NCI-H1436 (cell line): ENCODE measurements at regions not wholly inside any gene's neighbourhood (a gene's known extent, or its start where the extent isn't known, plus 50 kb on each side); places are given as distances from the start of the nearest gene placed in this dataset.
A peak's percentile ranks its signal among the peaks of the same experiment; 100 is the strongest.

ENCODE experiments used
- DNase-seq: peaks from one replicate; lab custom pipeline; 2025; lab: John Stamatoyannopoulos, UW

DNA sequence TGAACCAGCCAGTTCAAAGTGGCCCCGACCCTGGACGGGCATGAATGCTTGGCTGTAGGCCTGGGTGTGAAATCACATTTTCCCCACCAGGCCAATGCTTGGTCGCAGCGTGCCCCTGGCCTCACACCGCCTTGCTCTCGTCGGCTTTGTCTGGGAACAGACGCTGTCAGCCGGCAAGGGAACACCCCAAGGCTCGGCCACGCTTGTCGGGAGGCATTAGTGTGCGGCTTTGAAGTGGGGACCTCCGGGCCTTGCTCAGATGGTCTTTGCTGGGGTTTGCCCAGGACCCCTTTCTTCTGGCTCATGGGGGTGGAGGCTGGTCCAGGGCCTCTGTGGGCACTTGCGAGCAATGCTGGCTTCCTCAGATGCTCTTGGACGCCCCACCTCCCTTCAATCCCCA is 79.1 kb downstream of the INHBB start:
- no peak for DNase-seq

DNA sequence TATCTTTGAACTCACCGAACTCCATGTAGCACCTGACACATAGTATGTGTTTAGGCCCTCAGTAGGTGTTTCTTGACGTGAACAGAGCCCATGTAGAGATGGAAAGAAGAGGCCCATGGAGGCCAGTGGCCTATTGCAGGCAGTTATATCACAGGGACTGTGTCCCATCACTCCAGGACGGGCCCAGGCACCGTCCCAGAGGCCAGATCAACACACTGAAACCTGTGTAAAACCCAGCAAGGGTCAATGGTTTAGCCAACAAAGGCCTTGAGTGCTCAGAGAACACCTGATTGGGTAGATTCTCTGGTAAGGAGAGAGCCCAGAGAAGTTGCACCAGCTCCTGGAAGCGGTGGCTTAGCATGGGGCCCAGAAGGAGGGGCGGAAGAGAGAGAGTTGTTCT is 82.8 kb downstream of the INHBB start:
- no peak for DNase-seq

DNA sequence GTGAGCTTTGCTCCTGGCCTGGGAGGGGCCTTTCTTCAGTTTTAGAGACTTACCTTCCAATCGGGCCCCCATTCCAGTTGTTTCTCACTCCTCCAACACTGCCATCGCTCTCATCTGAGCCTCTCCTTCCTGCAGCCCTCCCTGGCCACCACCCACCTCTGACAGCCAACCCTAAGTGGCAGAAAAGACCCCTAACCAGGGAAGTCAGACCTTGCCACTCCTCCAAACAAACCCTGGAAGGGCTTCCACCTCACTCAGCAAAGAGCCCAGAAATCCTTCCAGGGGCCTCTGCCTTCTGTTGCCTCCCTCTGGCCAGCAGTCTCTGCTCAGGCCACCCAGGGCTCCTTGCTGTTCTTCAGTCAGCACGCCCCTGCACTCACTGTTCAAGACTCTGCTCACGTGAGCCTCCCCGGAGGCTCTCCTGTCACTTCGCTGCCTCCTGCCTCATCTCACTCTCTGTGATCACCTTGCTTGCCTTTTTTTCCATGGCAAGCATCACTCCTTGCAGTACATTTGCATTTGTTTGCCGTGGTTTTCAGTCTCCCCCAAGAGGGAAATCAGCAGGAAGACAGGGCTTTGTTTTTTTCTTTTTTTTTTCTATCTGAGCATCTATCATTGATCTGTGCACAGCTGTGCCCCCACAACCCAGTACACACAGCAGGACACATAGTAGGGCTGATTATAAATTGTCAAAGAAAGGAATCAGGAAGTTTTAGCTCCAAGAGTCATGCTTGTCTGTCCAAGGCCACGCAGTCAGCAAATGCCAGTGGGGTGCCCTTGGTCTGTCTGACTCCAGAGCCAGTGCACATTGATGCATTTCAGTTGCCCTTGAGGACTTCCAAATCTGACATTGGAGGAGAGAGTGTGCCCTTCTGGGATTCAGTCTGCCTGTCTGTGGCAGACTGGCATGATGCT is 83.9 kb downstream of the INHBB start:
- DNase-seq: no peak

DNA sequence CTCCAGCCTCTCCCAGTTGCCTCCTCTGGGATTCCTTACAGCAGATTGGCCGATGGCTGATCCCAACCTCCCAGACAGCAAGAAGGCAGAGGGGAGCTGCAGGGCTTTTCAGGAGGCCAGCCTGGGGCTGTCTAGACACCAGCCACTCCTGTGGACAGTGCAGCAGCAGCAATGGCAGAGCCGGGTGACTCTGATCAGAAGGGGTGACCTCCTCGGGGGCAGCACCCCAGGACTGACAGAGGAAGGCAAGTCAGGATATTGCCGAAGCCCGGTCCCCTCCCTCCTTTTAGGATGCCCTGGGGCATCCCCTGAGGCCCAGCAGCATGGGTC is 84.5 kb downstream of the INHBB start:
- no peak for DNase-seq

DNA sequence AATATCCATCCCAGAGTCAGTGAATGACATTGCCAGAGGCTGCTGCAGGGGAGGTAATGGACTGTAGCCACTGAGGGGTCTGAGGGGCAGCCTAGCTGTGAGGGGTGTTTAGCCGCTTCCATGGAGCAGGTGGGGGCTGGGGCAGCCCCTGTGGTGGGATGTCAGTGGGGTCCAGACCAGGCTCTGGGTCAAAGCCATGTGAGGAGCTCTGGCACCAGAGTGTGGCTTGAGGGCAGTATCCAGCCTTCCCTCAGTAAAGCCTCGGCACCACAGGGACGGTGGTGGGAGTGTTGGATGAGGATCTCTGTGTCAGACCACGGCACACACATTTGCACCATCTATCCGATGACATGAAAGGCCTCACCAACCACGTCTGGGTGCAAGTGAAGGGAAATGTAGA is 85.0 kb downstream of the INHBB start:
- DNase-seq: no peak

DNA sequence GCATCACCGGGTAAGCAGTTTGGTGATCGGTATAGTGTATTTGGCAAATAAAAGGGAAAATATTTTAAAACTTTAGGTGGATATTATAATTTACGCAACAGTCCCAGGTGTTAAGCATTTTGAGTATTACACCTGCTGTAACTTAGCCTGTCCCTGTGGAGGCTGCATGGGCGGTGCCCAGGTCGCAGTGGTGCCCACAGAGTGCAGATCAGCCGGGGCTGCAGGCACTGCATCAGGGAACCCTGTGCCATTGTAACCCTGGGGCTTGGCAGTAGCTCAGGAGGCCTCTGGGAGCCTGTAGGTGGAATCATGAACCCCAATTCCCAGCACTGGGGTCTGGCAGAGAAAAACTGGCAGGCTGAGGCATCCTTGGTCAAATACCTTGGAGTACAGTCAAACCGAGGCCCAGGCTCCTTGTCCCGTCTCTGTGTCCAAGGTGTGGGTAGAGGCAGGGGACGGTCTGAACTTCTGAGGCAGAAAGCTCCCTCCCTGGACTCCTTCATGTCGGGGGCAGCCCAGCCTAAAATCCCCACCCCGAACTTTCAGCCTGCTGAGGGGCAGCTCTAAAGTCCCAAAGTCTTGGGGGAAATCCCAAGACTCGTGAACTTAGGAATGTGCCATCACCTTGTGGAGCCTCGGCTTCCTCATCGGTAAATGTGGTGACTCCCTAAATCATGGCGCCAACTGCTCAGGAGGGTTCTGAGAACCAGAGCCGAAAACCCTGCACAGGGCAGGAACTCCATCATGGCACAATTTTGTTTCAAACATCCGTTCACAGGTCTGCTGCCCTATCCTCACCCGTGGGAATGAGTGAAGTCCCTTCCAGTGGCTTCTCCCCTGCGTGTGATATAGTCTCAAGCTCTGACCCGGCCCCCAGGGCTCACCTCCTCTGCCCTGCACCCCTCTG is 85.7 kb downstream of the INHBB start:
- DNase-seq: no peak

DNA sequence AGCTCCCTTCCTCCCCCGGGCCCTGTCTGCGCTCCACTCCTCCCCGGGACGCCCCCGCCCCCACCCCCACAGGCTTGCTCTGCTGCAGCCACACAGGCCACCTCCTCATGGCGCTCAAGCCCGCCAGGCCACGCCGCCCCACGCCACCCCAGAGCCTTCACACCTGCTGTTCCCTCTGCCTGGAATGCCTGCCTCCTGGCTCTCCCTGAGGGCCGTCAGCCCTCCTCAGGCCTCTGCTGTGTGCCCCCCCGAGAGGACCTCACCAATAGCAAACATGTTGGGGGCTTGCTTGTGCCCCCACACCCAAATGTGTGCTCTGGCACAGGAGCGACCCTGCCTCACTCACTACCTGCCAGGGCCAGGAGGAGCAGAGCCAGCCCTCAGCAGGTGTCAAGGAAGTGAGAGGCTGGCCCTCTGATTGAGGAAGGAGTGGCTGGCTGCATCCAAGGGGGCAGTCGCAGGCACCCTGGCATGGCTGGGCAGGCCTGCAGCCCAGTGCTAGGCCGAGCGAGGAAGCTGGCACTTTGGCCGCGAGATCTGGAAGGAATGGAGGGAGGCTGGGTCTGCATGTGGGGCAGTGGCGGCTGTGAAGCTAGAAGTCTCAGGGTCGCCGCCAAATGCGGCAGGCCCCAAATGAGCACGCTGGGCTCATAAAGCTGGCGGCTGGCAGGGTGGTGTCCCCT is 86.5 kb downstream of the INHBB start:
- no peak for DNase-seq

DNA sequence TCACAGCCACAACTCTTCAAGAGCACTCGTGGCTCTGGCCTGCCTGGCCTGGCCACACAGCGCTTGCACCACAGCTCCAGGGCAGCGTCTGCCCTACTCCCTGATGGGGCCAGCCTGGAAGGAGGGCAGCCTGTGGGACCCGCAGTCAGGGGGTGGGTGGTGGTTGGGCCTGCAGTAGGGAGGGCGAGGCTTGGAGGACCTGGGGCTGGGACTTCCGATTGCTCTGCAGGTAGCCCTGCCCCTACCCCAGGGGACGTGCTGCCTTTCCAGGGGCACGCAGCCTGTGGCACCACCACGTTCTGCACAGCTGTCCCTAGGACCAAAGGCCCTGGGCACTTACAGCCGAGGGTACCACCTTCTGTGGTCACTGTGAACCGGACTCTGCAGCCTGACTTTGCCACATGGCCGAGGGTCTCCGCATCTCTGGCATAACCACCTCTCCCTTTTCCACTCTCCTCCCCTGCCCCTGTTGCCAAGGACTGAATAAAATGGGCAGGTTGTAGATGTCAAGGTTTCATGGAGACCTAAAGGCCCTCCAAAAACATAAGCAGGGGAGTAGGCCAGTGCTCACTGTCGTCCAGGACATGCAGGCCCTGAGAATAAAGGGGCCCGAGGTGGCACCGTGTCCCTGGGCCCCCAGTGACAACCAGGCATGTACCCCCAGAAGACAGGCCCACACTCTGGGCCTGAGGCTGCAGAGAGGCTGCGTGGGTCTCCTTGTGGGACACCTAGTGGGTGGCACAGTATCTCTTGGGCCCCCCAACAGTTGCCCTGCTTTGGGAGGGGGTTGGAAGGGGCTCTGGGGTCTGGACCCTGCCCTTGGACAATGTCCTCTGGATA is 87.3 kb downstream of the INHBB start:
- DNase-seq: no peak

DNA sequence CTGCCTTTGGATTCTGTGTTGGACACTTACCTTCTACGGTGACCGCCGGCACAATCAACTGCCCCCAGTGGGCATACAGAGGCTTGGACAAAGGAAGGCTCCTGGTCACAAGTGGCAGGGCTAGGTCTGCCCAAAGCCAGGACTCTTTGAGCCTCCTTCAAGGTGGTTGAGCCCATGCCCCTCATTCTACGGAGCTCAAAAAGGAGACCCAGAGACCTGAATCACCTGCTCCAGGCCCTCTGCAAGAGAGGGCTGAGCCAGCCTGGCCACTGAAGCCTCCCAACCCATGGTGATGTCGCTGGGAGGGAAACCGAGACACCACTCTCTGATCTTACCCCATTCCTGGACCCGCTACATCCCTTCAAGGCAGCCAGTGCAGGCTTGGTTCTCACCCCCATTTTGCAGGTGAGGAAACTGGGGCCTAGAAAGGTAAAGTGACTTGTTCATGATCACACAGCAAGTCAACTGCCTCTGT is 87.9 kb downstream of the INHBB start:
- no peak for DNase-seq

DNA sequence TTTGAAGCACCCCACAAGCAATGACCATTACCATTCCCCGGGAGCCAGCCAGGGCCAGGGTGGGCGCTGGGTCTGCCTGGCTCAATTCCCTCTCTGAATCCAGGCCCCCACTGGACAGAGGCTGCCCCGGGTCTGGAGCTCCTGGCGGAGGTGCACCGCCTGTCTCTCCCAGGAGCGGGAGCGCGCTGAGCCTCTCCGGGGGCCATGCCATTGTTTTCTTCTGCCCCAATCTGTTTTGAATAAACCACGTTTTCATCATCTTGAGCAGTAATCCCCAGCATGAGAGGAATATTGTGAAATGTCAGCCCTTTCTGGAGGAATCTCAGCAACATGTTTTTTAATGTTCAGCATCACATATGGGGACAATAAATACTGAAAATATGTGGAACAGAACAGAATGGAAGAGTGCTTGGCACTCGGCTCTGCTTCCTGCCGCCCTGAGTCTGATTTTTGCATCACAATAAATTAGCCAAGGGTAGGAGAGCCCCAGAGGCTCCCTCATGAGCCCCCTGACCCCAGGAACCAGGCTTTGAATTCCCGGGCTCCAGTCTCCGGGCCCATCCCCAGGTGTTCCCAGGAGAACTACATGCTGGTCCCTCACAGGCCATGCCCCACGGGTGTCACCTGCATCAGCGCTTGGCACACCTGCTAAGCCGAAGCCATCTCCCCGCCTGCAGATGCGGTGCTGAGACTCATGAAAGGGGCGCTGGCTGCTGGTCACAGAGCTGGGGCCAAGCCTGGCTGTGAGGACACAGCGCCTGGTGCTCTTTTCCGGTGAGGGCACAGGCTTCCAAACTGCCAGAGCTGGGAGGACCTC is 88.8 kb downstream of the INHBB start:
- DNase-seq: no peak

DNA sequence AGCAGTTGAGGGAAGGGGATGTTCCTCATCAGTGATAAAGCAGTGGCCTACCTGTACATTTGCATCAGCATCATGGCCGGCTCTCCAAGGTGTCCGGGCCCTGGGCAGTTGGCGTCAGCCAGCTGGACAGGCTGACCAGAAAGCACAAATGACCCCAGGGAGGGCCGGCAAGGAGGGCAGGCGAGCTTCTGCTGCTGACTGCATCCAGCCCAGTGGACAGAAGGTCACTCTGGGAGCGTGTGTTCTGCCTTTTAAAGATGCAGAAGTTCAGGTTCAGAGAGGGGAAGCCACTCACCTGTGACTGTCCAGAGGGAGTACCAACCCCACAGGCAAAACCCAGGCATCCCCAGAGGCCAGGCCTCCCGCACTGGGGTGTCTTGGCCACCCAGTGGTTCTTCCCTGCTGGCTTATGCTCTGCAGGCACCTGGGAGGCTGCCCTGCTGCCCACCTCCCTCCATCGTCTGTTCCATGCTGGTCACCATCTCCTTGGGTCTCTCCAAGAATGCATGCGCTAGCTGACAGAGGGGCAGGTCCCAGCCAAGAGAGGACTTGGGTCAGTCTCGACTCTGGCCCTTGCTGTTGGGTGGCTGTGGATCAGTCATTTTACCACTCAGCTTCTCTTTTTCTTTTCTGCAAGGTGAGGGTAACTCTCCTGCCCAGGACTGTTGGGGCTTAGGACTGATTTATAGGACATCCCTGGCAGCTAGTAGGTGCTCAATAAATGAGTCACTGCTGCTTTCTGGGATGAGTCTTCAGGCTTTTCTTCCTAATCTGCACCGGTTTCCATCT is 89.9 kb downstream of the INHBB start:
- no peak for DNase-seq

DNA sequence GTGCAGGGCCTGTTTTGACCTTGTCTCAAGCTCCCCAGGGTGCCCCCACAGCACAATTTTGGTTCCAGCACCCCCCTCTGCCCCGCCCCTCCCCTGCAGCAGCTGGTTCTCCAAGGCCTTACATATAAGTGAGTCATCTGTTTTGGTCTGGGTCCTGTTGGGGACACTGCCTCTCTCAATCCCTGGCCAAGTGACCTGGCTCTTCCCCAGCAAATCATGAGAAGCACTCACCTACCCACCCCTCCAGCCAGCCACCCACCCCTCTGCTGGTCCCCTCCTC is 90.5 kb downstream of the INHBB start:
- no peak for DNase-seq

DNA sequence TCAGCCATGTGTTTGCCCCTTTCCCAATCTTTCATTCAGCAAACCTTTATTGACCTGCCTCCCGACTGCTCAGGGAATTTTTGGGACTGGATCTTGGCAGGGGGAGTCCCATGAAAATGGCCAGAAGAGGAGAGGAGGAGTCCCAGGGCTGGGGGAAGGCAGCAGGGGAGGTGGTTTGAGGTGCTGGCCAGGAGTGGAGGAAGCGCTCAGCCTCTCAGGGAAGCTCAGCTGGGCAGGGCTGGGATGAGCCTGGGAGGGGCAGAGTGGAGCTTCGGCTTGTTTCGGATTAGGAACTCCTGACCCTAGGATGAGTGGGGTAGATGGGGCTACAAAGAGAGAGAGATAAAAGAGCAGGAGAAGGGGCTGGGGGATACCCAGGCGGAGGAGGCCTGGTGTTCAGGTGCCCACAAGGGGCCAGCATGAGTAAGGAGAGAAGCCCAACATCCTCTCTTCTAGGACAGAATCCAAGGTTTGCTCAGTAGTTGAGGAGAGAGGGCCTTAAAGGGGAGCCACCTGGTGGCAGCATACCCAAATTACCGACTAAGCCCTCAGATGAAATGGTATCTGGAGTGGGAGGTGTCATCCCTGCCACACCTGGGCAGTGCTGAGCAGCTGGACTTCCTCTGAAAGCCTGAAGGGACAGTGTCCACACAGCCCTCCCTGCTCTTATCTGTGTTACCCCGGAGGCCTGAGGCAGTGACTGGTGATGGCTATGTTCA is 91.1 kb downstream of the INHBB start:
- DNase-seq: no peak

DNA sequence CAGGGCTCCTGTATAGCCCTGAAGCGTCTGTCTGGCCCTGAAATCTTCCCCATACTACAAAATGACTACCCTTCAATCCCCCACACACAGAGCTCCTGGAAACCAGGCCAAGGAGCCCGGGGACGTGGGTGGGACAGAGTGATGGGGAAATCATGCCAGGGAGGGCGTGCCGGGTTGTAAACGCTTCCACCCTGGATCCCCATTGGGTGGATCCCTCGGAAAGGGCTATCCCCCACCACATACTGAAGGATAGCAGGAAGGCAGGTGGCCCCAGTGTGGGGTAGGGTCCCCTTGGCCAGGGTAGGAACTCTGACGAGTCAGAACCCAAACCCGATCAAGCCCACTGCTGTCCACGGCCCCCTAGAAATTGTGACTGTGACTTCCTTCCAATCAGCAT is 91.7 kb downstream of the INHBB start:
- no peak for DNase-seq

DNA sequence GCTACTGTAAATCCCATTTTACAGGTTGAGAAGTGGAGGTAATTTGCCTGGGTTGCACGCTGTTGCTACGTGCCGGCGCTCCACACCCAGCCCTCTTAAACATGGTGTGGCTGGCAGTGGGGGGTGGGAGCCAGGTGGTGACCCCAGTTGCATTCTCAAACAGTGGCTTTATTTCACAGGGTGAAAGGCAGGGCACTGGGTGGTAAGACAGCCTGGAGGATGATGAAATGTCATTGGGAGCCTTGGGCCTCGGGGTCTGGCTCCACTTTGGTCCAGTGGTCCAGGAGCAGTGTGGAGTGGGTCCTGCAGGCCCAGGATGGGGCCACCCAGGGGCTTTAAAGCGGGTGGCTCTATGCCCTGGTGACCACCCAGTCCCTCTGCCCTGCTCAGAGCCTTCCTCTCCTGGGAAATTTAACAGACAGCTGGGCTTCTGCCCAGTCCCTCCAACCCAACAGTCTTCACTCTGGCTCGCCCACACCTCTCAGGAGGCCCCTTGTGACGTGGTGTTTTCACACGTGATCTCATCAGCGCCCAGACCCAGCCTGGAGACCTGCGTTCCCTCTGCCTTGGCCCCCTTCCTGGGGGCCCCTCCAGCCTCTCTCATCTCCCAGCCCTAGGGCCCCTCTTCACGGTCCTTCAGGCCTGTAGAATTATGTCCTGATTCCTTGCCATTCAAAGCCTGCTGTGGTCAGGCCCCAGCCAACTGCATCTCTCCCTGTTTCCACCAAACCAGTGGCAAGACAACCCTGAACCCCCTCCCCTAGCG is 92.5 kb downstream of the INHBB start:
- DNase-seq: no peak

DNA sequence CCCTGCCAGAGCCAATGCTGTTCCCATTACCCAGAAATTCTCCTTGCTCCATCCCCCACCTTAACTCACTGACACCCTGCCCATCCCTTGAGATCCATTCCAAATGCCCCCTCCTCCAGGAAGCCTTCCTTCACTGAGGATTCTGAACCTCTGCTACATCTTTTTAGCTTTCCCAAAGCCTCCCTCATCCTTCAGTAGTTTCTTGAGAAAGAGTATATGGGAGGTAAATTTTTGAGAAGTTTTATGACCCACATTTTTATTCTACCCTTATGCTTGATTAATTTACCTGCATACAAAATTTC is 93.1 kb downstream of the INHBB start:
- DNase-seq: no peak

DNA sequence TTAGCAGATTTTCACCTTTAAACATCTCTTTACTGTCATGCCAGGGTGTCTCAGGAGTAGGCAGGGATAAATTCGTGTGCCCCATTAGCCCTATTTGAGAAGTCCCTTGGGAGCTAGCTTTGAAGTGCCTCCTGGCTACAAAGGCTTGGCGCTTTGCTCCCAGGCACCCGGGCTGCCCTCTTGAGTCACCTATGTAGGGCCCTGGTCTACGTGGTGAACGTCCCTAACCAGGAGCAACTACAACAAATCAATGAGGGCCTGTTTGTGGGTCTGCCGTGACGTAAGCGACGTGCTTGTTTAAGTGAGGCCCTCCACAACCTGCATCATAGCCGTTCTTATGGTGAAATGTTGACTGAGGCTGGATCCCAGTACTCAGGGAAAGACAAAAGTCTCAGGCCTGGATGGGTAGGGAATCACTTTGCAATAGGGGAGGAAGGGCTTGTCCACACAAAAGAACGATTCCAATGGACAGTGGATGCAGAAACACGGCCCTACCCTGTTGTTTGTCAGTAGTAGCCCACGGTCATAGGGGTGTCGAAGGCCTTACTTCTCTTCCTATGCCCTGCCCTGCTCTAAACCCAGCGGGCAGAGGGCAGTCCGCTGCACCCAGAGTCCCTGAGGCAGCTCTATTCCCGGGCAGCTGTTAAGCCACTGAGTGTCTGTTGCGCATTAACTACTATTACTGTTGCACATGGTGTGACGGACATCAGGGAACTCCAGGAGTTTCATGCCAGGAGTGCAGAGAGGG is 93.9 kb downstream of the INHBB start:
- peak; percentile 52 for DNase-seq
